Spleen (tissue), 11 donors: ENCODE measurements at regions not wholly inside any gene's neighbourhood (a gene's known extent, or its start where the extent isn't known, plus 50 kb on each side); places are given as distances from the start of the nearest gene placed in this dataset.

Experiments used
- DNase-seq: peaks from one replicate; pipeline ENCODE4 v3.0.0-alpha.2; 2020
- H3K27ac ChIP-seq, 8 donors: fragments of 200-600 bp; sonication (generic) in 7 of 8; 1 replicate in 4 of 8; 2 replicates in 4 of 8; pipeline versions ENCODE4 v1.5.0 to v1.8.0; 2016 to 2021; ENCODE audit warnings: inconsistent platforms in 4 of 8, mild to moderate bottlenecking in 4 of 8, moderate library complexity in 1 of 8
- H3K27me3 ChIP-seq, 7 donors: fragments of 200-600 bp; sonication (generic) in 6 of 7; replicated peaks in 1 of 7; 1 replicate in 4 of 7; 2 replicates in 3 of 7; pipeline versions ENCODE4 v1.5.0 to v1.8.0; 2016 to 2021; ENCODE audit warnings: inconsistent platforms in 3 of 7, mild to moderate bottlenecking in 1 of 7
- H3K36me3 ChIP-seq, 6 donors: fragments of 200-600 bp; sonication (generic) in 5 of 6; 1 replicate in 4 of 6; 2 replicates in 2 of 6; pipeline versions ENCODE4 v1.5.0 to v1.8.0; 2016 to 2021; ENCODE audit warnings: inconsistent platforms in 2 of 6
- H3K4me1 ChIP-seq, 6 donors: fragments of 200-600 bp; sonication (generic) in 5 of 6; 1 replicate in 3 of 6; 2 replicates in 3 of 6; pipeline versions ENCODE4 v1.5.0 to v1.8.0; 2016 to 2021; ENCODE audit warnings: inconsistent platforms in 3 of 6
- H3K4me3 ChIP-seq, 8 donors: fragments of 200-600 bp; sonication (generic) in 7 of 8; 1 replicate in 4 of 8; 2 replicates in 4 of 8; pipeline versions ENCODE4 v1.5.0 to v1.8.0; 2016 to 2021; ENCODE audit warnings: inconsistent platforms in 4 of 8, mild to moderate bottlenecking in 4 of 8, moderate library complexity in 2 of 8
- H3K9me3 ChIP-seq, 8 donors: fragments of 200-600 bp; sonication (generic) in 7 of 8; 1 replicate in 4 of 8; 2 replicates in 4 of 8; pipeline versions ENCODE4 v1.5.0 to v1.8.0; 2016 to 2021; ENCODE audit warnings: inconsistent platforms in 4 of 8
- POLR2A ChIP-seq, 3 donors: fragments of 450-650 bp; IDR thresholded peaks; one replicate each; pipeline ENCODE4 v1.5.1; 2017; ENCODE audit warnings: antibody characterized with exemption in 3 of 3, mild to moderate bottlenecking in 1 of 3
- POLR2AphosphoS5 ChIP-seq, 3 donors: sonication (generic); formaldehyde crosslinking; IDR thresholded peaks; one replicate each; pipeline ENCODE4 v1.5.1; 2017; ENCODE audit warnings: antibody characterized with exemption in 3 of 3
- WGBS, 5 donors: extraction: QIAGEN DNeasy Blood & Tissue Kit in 3 of 5; methylation state at CpG; one replicate each; pipeline versions ENCODE4 v1.1.5 to v1.1.7; 2013 to 2018; 5-methylcytosine and 5-hydroxymethylcytosine counted together
- intact Hi-C: fragments of 100-400 bp; cut with DNase I; formaldehyde crosslinking; loops from one replicate; pipeline ENCODE4 v1.15.0; 2023; ENCODE audit warnings: low total_unique reads
- TF ChIP-seq, protein P1 (sequence below), 11 experiments: fragments of 200-600 bp in 7 of 11; fragments of 450-650 bp in 4 of 11; sonication (generic) in 4 of 11; IDR thresholded peaks in 8 of 11; conservative IDR thresholded peaks in 3 of 11; 1 replicate in 7 of 11; 2 replicates in 4 of 11; pipeline versions ENCODE4 v1.4.0 to v1.8.0; 2016 to 2021; ENCODE audit warnings: antibody characterized with exemption in 11 of 11, inconsistent platforms in 4 of 11, mild to moderate bottlenecking in 1 of 11
- donor health status: healthy with polysubstance abuse.
- donor health status: DM: no; HTN: no; CAD: no; lungs with moderate emphysema.
- donor health status: DM: no; HTN: no; CAD: no.
- donor health status: Bipolar disorder and iron deficiency.
- donor health status: healthy.
- donor health status: DM: no; HTN: no; CAD: no.
- donor health status: DM: yes; HTN: yes; CAD: no.

DNA sequence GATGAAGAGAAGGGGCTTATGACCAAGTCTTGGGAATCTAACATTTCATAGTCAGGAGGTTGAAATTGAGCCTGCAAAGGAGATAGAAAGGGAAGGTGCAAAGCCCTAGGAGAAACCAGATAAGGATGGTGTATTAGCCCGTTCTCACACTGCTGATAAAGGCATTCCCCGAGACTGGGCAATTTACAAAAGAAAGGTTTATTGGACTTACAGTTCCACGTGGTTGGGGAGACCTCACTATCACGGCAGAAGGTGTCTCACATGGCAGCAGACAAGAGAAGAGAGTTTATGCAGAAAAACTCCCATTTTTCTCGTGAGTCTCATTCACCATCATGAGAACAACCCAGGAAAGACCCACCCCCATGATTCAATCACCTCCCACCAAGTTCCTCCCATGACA, 129.5 kb upstream of the LNX1 start:
- TF ChIP-seq, protein P1, sequence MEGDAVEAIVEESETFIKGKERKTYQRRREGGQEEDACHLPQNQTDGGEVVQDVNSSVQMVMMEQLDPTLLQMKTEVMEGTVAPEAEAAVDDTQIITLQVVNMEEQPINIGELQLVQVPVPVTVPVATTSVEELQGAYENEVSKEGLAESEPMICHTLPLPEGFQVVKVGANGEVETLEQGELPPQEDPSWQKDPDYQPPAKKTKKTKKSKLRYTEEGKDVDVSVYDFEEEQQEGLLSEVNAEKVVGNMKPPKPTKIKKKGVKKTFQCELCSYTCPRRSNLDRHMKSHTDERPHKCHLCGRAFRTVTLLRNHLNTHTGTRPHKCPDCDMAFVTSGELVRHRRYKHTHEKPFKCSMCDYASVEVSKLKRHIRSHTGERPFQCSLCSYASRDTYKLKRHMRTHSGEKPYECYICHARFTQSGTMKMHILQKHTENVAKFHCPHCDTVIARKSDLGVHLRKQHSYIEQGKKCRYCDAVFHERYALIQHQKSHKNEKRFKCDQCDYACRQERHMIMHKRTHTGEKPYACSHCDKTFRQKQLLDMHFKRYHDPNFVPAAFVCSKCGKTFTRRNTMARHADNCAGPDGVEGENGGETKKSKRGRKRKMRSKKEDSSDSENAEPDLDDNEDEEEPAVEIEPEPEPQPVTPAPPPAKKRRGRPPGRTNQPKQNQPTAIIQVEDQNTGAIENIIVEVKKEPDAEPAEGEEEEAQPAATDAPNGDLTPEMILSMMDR (IDR thresholded peaks at IDR 0.05 in 8 of 11, conservative IDR thresholded peaks at IDR 0.05 in 3 of 11), result no peak
- TF ChIP-seq POLR2A (IDR thresholded peaks at IDR 0.05), result no peak
- TF ChIP-seq POLR2AphosphoS5 (IDR thresholded peaks at IDR 0.05), result no peak
- Histone ChIP-seq H3K9me3 (no peaks in the 10 kb centered on the region), H3K27me3 (no peaks in the 10 kb centered on the region), H3K4me1 (peaks cover 0 to 14% (median 4%) of the 10 kb centered on the region in 6 donors), H3K36me3 (no peaks in the 10 kb centered on the region), H3K4me3 (no peak overlapping the region), H3K27ac (no peak overlapping the region)
- 75 to 88% (median 82%) methylated on average over 5 of the region's 5 CpGs for WGBS, 5 donors
- intact Hi-C loops, result no loop called here
- DNase-seq, result no peak

DNA sequence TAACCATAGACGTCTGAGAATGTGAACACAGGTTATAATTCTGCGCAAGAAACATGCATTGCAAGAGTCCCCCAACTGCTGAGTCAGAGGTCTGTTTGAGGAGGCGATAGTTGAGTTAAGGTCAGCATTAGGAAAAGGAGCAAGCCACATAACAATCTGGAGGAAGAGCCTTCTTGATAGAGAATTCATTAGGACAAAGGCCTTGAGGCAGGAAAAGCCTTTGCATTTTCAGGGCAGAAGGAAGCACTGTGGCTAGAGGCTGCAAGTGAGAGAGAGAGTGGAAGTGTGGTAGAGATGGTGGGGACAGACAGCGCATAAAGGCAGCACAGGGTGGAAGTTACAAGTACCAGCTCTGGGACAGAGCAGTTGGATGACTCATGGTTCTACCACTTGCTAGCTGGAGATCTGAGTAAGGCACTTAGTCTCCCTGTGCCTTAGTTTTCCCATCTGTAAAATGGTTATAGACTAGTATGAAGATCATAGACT, 125.8 kb upstream of the LNX1 start:
- intact Hi-C loops, result no loop called here
- 20 to 41% (median 28%) methylated on average over 4 of the region's 4 CpGs for WGBS, 5 donors
- no peak for DNase-seq

DNA sequence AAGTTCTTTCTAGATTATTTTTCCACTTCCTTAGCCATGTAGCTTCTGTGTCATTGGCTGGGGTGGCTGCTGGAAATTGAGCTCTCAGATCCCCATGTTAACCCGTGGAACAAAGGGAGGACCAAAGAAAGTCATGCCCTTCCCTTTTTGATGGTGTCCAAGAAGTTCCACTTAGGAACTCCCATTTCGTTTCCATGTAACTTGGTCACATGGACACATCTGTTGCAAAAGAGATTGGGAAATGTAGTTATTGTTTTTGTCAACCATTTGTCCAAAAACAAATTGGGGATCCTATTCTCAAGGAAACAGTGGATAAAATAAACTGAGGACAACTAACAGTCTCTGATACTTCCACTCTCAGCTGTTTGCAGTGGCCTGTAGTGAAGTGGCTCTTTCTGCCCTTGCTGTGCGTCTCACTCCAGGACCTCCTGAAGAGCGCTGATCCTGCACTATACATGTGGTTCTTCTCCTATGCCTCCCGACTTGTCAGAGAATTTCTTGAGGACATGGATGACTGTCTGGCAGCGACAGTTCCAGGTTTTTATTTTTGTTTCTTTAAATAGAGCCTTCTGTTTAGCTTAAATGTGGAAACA, 125.3 kb upstream of the LNX1 start:
- Histone ChIP-seq H3K4me1 (peaks cover 0 to 14% (median 4%) of the 10 kb centered on the region in 6 donors), H3K4me3 (no peak overlapping the region), H3K27me3 (no peaks in the 10 kb centered on the region), H3K9me3 (no peaks in the 10 kb centered on the region), H3K27ac (no peak overlapping the region), H3K36me3 (no peaks in the 10 kb centered on the region)
- WGBS, 5 donors, result 52 to 64% (median 58%) methylated on average over 6 of the region's 6 CpGs
- TF ChIP-seq POLR2A (IDR thresholded peaks at IDR 0.05) (no peak), POLR2AphosphoS5 (IDR thresholded peaks at IDR 0.05) (no peak)
- TF ChIP-seq, protein P1 (IDR thresholded peaks at IDR 0.05 in 8 of 11, conservative IDR thresholded peaks at IDR 0.05 in 3 of 11), result no peak
- intact Hi-C loops, result no loop called here
- no peak for DNase-seq

More for the DNA sequence above, 125.8 kb upstream of the LNX1 start:
- no peaks in the 10 kb centered on the region for H3K36me3 ChIP-seq
- peaks cover 0 to 14% (median 4%) of the 10 kb centered on the region in 6 donors for H3K4me1 ChIP-seq
- no peak overlapping the region for H3K27ac ChIP-seq
- H3K9me3 ChIP-seq, result no peaks in the 10 kb centered on the region
- TF ChIP-seq, protein P1 (IDR thresholded peaks at IDR 0.05 in 8 of 11, conservative IDR thresholded peaks at IDR 0.05 in 3 of 11), result no peak
- peak in 1 of 3 donors; percentile 6 for TF ChIP-seq POLR2AphosphoS5 (IDR thresholded peaks at IDR 0.05)
- H3K4me3 ChIP-seq, result no peak overlapping the region
- H3K27me3 ChIP-seq, result no peaks in the 10 kb centered on the region

DNA sequence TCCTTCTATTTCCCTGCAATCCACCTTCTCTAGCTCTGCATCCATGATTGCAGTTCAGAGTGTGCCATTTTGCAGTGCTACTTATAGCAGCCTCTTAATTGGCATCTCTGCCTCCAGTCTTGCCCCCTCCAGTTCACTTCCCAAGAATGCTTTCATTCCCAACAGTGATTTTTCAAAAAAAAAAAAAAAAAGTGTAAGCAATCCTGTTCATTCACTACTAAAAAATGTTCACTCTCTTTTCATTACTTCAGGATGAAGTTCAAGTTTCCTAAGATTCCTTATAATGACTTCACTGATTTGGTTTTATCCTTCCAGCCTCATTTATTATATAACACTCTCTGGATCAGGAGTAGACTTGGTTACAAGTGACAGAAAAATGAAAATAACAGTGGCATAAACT, 124.7 kb upstream of the LNX1 start:
- intact Hi-C loops, result no loop called here
- Histone ChIP-seq H3K4me3 (no peak overlapping the region), H3K9me3 (no peaks in the 10 kb centered on the region), H3K27ac (no peak overlapping the region), H3K36me3 (no peaks in the 10 kb centered on the region), H3K27me3 (no peaks in the 10 kb centered on the region), H3K4me1 (peaks cover 0 to 14% (median 4%) of the 10 kb centered on the region in 6 donors)
- no peak for TF ChIP-seq POLR2A (IDR thresholded peaks at IDR 0.05)
- TF ChIP-seq POLR2AphosphoS5 (IDR thresholded peaks at IDR 0.05), result no peak
- TF ChIP-seq, protein P1 (IDR thresholded peaks at IDR 0.05 in 8 of 11, conservative IDR thresholded peaks at IDR 0.05 in 3 of 11), result no peak
- no peak for DNase-seq
